LNCaP clone FGC (cell line): ENCODE measurements at regions not wholly inside any gene's neighbourhood (a gene's known extent, or its start where the extent isn't known, plus 50 kb on each side); places are given as distances from the start of the nearest gene placed in this dataset.

Experiments used
- DNase-seq: peaks from one replicate; pipeline ENCODE4 v3.0.0-alpha.2; 2011; ENCODE audit warnings: low read depth
- H3K4me3 ChIP-seq: 2 replicates; pipeline ENCODE4 v1.5.1; 2011; ENCODE audit warnings: mild to moderate bottlenecking, low read depth, low read length, control low read depth
- TF ChIP-seq, protein P1 (sequence below): IDR thresholded peaks from 2 replicates; pipeline ENCODE4 v1.5.1; 2012; ENCODE audit warnings: mild to moderate bottlenecking; ENCODE audit not compliant: control insufficient read depth, insufficient read depth; ENCODE audit errors: extremely low read depth

DNA sequence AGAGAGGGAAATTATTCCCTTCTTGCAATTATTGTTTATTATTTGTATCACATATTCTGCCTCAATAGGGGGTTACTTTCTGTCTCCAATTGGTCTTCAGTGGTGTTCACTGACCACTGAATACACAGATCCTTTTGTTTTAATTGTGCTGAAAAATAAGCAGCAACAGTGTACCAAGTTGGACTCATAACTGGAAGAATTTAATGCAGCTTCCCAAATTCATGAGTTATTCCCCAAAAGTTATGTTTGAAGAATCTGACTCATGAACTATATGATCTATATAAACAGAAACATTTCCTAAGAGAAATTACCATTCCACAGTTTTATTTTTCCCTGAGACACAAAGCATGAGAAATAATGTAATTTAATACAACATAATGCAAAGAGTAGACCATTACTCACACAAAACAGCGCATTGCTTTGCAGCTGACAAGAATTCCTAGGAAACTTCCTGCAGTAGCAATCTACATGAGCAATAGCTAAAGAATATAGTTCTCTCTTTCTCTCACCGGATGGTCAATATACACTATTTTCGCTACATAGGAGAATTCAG lies 479.2 kb downstream of the HTR7 start:
- no peak overlapping the region for H3K4me3 ChIP-seq
- DNase-seq: no peak
- TF ChIP-seq, protein P1, sequence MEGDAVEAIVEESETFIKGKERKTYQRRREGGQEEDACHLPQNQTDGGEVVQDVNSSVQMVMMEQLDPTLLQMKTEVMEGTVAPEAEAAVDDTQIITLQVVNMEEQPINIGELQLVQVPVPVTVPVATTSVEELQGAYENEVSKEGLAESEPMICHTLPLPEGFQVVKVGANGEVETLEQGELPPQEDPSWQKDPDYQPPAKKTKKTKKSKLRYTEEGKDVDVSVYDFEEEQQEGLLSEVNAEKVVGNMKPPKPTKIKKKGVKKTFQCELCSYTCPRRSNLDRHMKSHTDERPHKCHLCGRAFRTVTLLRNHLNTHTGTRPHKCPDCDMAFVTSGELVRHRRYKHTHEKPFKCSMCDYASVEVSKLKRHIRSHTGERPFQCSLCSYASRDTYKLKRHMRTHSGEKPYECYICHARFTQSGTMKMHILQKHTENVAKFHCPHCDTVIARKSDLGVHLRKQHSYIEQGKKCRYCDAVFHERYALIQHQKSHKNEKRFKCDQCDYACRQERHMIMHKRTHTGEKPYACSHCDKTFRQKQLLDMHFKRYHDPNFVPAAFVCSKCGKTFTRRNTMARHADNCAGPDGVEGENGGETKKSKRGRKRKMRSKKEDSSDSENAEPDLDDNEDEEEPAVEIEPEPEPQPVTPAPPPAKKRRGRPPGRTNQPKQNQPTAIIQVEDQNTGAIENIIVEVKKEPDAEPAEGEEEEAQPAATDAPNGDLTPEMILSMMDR: no peak

DNA sequence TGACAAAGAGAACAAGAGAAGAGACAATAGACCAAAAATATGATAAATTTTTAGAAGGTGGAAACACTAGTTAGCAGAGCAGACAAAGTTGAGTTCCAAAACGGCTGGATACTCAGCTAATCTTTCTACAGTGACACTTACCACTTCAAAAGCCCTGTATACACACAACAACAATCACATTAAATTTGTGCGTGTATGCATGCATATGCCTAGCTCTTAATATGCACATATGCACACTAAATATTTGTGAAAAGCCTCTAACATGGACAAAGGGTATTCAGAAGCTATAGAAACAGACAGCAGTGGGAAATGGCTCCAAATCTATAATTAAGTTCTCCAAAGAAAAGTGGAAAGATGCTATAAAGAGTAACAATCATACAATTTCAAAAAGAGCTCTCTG lies 476.4 kb downstream of the HTR7 start:
- TF ChIP-seq, protein P1: no peak
- no peak for DNase-seq
- no peak overlapping the region for H3K4me3 ChIP-seq

DNA sequence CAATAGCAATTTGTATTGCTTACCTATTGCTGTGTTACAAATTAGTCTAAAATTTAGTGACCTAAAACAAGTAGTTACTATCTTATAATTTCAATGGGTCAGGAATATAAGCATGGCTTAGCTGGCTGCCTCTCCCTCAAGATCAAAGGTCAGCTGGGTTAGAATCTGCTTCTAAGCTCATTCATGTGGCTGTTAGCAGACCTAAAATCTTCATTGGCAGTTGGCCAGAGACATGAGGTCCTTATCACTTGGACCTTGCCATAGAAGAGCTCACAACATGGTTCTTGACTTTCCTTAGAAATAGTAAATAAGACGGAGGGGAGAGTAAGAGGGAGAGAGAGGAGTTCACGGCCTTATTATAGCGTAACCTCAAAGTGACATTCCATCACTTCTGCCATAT lies 468.0 kb downstream of the HTR7 start:
- DNase-seq: no peak
- TF ChIP-seq, protein P1: no peak
- H3K4me3 ChIP-seq: no peak overlapping the region

DNA sequence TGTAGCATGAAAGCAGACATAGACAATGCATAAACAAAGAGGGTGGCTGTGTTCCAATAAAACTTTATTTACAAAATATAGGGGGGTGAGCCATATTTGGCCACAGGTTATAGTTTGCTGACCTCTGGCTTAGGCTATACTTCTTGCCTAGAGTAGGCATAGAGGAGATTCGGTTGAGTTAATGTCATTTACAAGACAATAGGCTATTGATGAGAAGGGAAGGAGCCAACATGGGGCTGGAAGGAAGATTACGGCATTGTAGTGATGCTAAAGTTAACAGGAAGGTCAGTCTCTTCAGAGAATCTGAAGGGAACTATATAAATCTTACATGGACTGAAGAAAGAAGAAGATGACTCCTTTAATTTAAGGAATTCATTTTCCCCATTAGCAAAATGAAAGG lies 463.5 kb downstream of the HTR7 start:
- H3K4me3 ChIP-seq: no peak overlapping the region
- no peak for DNase-seq
- TF ChIP-seq, protein P1: no peak

DNA sequence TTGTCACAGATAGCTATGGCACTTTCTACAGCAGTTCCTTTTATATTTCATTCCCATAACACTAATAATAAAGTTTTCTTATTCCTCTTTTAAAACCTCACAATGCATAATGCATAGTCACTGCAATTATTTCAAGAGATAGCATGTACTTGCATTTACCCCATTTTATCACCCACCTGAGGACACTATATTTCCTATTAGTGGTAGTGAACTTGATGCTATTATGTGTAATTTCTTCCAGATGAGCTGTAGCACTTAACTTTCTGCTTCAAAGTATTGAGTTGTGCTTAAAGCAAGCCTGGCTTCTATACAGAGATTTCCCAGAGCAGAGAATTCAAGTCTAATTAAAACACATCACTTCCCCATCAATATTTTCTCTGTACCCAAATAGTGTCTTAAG lies 461.1 kb downstream of the HTR7 start:
- TF ChIP-seq, protein P1: no peak
- DNase-seq: no peak
- H3K4me3 ChIP-seq: no peak overlapping the region

DNA sequence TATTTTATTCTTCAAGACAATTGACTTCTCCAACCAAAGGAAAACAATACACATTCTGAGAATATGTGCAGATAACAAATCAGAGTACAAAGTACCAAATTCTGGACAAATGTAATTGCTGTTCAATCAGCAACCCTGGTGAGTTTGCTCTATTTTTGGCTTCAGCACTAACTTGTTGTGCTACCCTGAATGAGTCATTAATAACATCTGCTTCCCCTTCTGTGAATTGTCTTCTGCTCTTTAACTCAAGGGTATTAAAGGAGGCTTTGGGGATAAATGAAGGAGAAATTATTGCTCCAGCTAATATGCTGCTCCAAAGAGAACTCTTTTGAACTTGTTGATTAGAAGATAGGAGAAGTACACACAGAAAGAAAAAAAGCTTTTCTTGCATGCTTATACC lies 459.3 kb downstream of the HTR7 start:
- TF ChIP-seq, protein P1: no peak
- H3K4me3 ChIP-seq: no peak overlapping the region
- no peak for DNase-seq

DNA sequence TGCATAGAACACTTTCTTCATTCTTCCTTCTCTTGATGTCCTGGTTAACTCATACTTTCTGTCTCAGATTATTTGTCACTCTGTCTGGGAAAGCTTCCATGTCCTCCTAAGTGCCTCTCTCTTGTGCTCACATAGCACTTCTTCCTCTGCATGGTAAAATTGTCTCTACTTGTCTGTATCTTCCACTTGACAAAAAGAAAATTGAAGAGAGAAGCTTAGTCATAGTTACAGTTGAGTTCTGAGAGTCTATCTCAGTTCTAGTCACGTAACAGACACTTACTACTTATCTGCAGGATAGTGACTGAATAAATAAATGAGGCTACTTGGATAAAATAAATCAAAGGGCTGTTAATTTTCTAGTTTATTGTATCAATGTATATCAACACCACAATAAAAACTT lies 458.1 kb downstream of the HTR7 start:
- H3K4me3 ChIP-seq: no peak overlapping the region
- no peak for DNase-seq
- TF ChIP-seq, protein P1: no peak
